ENCODE measurements at regions not wholly inside any gene's neighbourhood (a gene's known extent, or its start where the extent isn't known, plus 50 kb on each side); places are given as distances from the start of the nearest gene placed in this dataset.
"Not testable (repeated sequence)": the region's sequence is repeated elsewhere in the genome, so short reads cannot be mapped to it uniquely, and the experiment has no call there.

- DNase-seq (ENCODE audit: low read depth) = no peak
- no peak for TF ChIP-seq CTCF (IDR thresholded peaks at IDR 0.05; ENCODE audit: low read depth, low read length, missing control alignments)
- in situ Hi-C loops (cut with HindIII; ENCODE audit: low sequenced_read_pairs) = no loop called here
- H3K4me3 ChIP-seq (ENCODE audit: low read depth, low read length) = no peak overlapping the region
Measured at GRCh38 chr6:169918954-169919549, 167.6 kb downstream of the ERMARD start.

- no peak overlapping the region for H3K4me3 ChIP-seq (ENCODE audit: low read depth, low read length)
- in situ Hi-C loops (cut with HindIII; ENCODE audit: low sequenced_read_pairs) = no loop called here
- no peak for DNase-seq (ENCODE audit: low read depth)
- TF ChIP-seq CTCF (IDR thresholded peaks at IDR 0.05; ENCODE audit: low read depth, low read length, missing control alignments) = no peak
Measured at GRCh38 chr6:169918239-169918953, 167.0 kb downstream of the ERMARD start.

- in situ Hi-C loops (cut with HindIII; ENCODE audit: low sequenced_read_pairs) = no loop called here
- no peak for TF ChIP-seq CTCF (IDR thresholded peaks at IDR 0.05; ENCODE audit: low read depth, low read length, missing control alignments)
- no peak for DNase-seq (ENCODE audit: low read depth)
- no peak overlapping the region for H3K4me3 ChIP-seq (ENCODE audit: low read depth, low read length)
Measured at GRCh38 chr6:169917153-169917552, 165.7 kb downstream of the ERMARD start.

DNA sequence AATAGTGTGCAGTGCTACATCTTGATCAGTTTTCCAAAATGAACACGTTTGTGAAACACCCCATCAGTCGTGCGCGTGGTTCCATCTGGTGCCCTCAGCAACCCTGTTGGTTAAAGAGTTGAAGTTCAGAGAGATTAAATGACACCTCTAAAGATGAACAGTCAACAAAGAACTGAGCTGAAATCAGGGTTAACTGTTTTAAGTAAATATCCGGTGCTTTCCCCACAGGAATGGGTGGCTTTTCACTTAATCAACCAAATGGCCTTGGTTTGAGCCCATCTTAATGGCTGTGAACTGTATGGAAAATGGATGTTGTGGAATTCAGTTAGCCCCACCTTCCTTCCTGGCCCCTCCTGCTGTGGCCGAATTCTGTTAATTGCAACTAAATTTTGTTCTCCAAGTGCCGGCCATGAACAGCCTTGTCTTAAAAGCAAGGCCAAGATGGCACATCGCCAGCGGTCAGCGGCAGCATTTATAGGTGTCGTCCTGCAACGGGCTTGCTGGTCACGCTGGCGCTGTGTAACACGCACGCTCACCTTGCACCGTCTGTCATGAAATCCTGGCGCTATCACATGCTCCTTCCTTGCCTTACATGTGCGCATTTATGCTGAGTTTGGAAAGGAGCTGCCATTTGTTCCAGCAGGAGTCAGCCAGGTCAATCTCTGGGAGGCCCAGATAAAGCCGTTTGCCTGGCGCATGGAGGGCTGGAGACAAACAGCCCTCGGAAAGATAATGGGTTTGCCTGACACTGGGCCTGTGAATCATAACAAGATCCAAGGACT lies 164.5 kb downstream of the ERMARD start:
- DNase-seq (ENCODE audit: low read depth) = no peak
- TF ChIP-seq CTCF (IDR thresholded peaks at IDR 0.05; ENCODE audit: low read depth, low read length, missing control alignments) = no peak

GRCh38 chr6:169913745-169914144 lies 162.3 kb downstream of the ERMARD start:
- DNase-seq (ENCODE audit: low read depth); in situ Hi-C loops (cut with HindIII; ENCODE audit: low sequenced_read_pairs); H3K4me3 ChIP-seq (ENCODE audit: low read depth, low read length): not testable (repeated sequence)

More for the DNA sequence above, 164.5 kb downstream of the ERMARD start:
- in situ Hi-C loops (cut with HindIII; ENCODE audit: low sequenced_read_pairs) = no loop called here
- H3K4me3 ChIP-seq (ENCODE audit: low read depth, low read length) = no peak overlapping the region

DNA sequence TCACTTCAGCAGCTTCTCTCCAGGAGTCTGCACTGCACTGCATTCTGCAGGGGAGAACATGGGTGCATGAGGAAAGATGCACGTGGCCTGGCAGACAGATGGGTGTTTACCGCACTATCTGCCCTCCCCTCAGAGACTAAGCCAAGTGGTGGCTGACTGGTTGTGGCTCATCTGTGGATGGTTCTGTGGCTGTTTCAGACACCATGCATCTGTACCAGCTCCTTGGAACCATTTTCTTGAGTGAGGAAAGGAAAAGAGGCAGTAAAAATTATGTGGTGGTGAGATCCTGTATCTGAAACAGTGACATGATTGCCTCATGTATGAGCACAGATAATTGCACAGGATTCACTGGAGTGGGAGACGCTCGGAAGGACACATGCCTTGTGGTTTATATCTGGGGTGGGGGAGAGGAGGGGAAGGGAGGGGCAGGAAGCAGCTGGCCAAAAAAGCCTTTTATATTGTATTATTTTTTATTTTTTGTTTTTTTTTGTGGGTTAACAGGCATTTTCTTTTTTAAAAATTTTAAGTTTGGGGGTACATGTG lies 161.7 kb downstream of the ERMARD start:
- in situ Hi-C loops (cut with HindIII; ENCODE audit: low sequenced_read_pairs) = no loop called here
- H3K4me3 ChIP-seq (ENCODE audit: low read depth, low read length) = no peak overlapping the region
- DNase-seq (ENCODE audit: low read depth) = no peak
- no peak for TF ChIP-seq CTCF (IDR thresholded peaks at IDR 0.05; ENCODE audit: low read depth, low read length, missing control alignments)

All from astrocyte of the cerebellum (primary cell).